ENCODE measurements at regions not wholly inside any gene's neighbourhood (a gene's known extent, or its start where the extent isn't known, plus 50 kb on each side); places are given as distances from the start of the nearest gene placed in this dataset.

GRCh38 chr13:65508745-65509144 is 1721.4 kb downstream of the PCDH9 start:
- no peak for TF ChIP-seq CTCF (IDR thresholded peaks at IDR 0.05; ENCODE audit: low read depth, low read length, missing input control)
- no peak for TF ChIP-seq YY1 (IDR thresholded peaks at IDR 0.05)
- no peak for TF ChIP-seq SP1 (IDR thresholded peaks at IDR 0.05)

Measured in liver (tissue), 3 donors.